ENCODE measurements at regions not wholly inside any gene's neighbourhood (a gene's known extent, or its start where the extent isn't known, plus 50 kb on each side); places are given as distances from the start of the nearest gene placed in this dataset.
"Not testable (repeated sequence)": the region's sequence is repeated elsewhere in the genome, so short reads cannot be mapped to it uniquely, and the experiment has no call there.

DNA sequence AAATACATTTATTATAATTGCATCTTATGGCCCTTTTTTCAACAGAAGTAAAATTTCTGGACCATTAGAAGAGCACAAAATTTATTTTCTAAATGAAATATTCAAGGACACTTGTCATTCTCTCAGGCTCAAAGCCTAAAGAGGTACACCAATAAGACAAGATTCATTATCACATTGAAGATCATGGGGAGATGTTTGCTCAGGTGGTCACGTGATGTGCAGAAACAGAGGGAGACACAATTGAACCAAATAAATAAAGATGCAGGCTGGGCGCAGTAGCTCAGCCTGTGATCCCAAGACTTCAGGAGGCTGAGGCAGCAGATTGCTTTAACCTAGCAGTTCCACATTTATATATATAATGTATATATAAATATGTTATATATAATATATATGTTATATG is 53.2 kb upstream of the TMEM254 start:
- DNase-seq (ENCODE audit: insufficient read length, low spot score) = no peak
- no peak for FAIRE-seq

GRCh38 chr10:80022408-80023001 is 56.0 kb upstream of the TMEM254 start:
- DNase-seq (ENCODE audit: insufficient read length, low spot score) = not testable (repeated sequence)
- peak; percentile 44 for FAIRE-seq

GRCh38 chr10:80018406-80018984 is 60.0 kb upstream of the TMEM254 start:
- FAIRE-seq = not testable (repeated sequence)

DNA sequence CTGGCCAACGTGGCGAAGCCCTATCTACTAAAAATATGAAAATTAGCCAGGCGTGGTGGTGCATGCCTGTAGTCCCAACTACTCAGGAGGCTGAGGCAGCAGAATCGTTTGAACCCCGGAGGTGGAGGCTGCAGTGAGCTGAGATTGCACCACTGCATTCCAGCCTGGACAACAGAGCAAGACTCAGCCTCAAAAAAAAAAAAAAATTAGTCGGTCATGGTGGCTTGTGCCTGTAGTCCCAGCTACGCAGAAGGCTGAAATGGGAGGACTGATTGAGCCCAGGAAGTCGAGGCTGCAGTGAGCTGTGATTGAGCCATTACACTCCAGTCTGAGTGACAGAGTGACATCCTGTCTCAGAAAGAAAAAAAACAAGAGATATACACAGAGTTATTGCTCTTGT is 61.3 kb upstream of the TMEM254 start:
- DNase-seq (ENCODE audit: insufficient read length, low spot score); FAIRE-seq: not testable (repeated sequence)

More at GRCh38 chr10:80018406-80018984, 60.0 kb upstream of the TMEM254 start:
- not testable (repeated sequence) for DNase-seq (ENCODE audit: insufficient read length, low spot score)

- no peak for FAIRE-seq
Measured at GRCh38 chr10:80015911-80016830, 62.3 kb upstream of the TMEM254 start.

GRCh38 chr10:80013139-80013538 is 64.2 kb upstream of the SFTPD start:
- not testable (repeated sequence) for FAIRE-seq; DNase-seq (ENCODE audit: insufficient read length, low spot score)

More at GRCh38 chr10:80015911-80016830, 62.3 kb upstream of the TMEM254 start:
- DNase-seq (ENCODE audit: insufficient read length, low spot score) = no peak

DNA sequence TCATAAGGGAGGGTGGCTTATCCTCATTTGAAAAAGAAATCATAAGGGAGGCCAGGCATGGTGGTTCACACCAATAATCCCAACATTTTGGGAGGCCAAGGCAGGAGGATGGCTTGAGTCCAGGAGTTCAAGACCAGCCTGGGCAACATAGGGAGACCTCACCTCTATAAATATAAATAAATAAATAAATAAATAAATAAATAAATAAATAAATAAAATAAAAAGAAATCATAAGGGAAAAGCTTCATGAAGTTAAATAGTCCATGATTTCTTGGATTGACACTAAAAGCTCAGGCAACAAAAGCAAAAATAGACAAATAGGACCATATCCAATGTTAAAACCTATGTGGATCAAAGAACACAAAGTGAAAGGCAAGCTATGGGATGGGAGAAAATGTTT is 62.2 kb upstream of the SFTPD start:
- not testable (repeated sequence) for FAIRE-seq; DNase-seq (ENCODE audit: insufficient read length, low spot score)

DNA sequence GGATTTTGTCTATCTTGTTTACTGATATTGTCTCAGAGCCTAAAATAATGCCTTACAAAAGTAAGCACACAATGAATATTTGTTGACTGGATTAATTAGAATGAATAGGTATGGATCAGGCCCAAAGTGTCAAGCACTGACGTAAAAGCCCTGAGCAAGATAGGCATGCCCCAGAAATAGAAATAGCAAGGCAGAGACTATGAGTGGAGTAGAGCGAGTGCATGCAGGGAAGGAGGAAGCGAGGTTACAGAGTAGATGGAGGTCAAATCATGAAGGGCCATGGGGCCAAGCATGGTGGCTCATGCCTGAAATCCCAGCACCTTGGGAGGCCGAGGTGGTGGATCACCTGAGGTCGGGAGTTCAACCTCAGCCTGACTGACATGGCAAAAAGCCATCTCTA is 51.6 kb upstream of the SFTPD start:
- FAIRE-seq = no peak

More for the DNA sequence above, 51.6 kb upstream of the SFTPD start:
- no peak for DNase-seq (ENCODE audit: insufficient read length, low spot score)

All from HTR-8/SVneo (cell line).